Choroid plexus epithelial cell (primary cell): ENCODE measurements at regions not wholly inside any gene's neighbourhood (a gene's known extent, or its start where the extent isn't known, plus 50 kb on each side); places are given as distances from the start of the nearest gene placed in this dataset.

Experiments used
- DNase-seq: peaks from one replicate; pipeline ENCODE4 v3.0.0-alpha.2; 2010; ENCODE audit warnings: low read depth
- H3K4me3 ChIP-seq: 2 replicates; pipeline ENCODE4 v1.5.1; 2011; ENCODE audit warnings: low read depth, mild to moderate bottlenecking, control low read depth, low read length, moderate library complexity
- CTCF ChIP-seq: conservative IDR thresholded peaks from 2 replicates; pipeline ENCODE4 v1.5.1; 2011; ENCODE audit warnings: low read depth, mild to moderate bottlenecking, control low read depth, inconsistent platforms, low read length, moderate library complexity

- H3K4me3 ChIP-seq: no peak overlapping the region
- no peak for TF ChIP-seq CTCF
- no peak for DNase-seq
Observed at GRCh38 chr19:31676271-31677004, 327.2 kb upstream of the TSHZ3 start.

- H3K4me3 ChIP-seq: no peak overlapping the region
- no peak for DNase-seq
- TF ChIP-seq CTCF: no peak
Observed at GRCh38 chr19:31678421-31678820, 329.2 kb upstream of the TSHZ3 start.

- no peak overlapping the region for H3K4me3 ChIP-seq
- no peak for TF ChIP-seq CTCF
- no peak for DNase-seq
Observed at GRCh38 chr19:31681121-31681520, 331.9 kb upstream of the TSHZ3 start.

- no peak for TF ChIP-seq CTCF
- H3K4me3 ChIP-seq: no peak overlapping the region
- DNase-seq: no peak
Observed at GRCh38 chr19:31693131-31693932, 344.1 kb upstream of the TSHZ3 start.

GRCh38 chr19:31693933-31694269 lies 344.7 kb upstream of the TSHZ3 start:
- TF ChIP-seq CTCF: no peak
- no peak for DNase-seq
- H3K4me3 ChIP-seq: no peak overlapping the region

- TF ChIP-seq CTCF: no peak
- no peak overlapping the region for H3K4me3 ChIP-seq
- DNase-seq: no peak
Observed at GRCh38 chr19:31694761-31695160, 345.5 kb upstream of the TSHZ3 start.
